Neural cell (in vitro differentiated cells): ENCODE measurements at regions not wholly inside any gene's neighbourhood (a gene's known extent, or its start where the extent isn't known, plus 50 kb on each side); places are given as distances from the start of the nearest gene placed in this dataset.

ENCODE experiments used
- H2AFZ ChIP-seq: fragments of 200-600, 300-800 bp; sonication (generic), shearing (Covaris generic); 2 replicates; pipeline ENCODE4 v1.6.0; 2014; ENCODE audit warnings: low read depth, mild to moderate bottlenecking, antibody characterized with exemption, low read length, moderate library complexity
- H3F3A ChIP-seq: fragments of 200-600 bp; shearing (Covaris generic); 2 replicates; pipeline ENCODE4 v1.6.1; 2016; ENCODE audit warnings: mild to moderate bottlenecking, moderate library complexity, mixed read lengths, antibody characterized with exemption, low read length; ENCODE audit not compliant: insufficient read depth, poor library complexity, severe bottlenecking
- H3K27ac ChIP-seq: fragments of 200-600, 300-800 bp; sonication (generic), shearing (Covaris generic); 2 replicates; pipeline ENCODE4 v1.5.1; 2014; ENCODE audit warnings: mild to moderate bottlenecking, low read length, moderate library complexity
- H3K27me3 ChIP-seq: fragments of 300-800, 200-600 bp; sonication (generic), shearing (Covaris generic); 2 replicates; pipeline ENCODE4 v1.6.0; 2014; ENCODE audit warnings: mild to moderate bottlenecking, low read depth, low read length, moderate library complexity; ENCODE audit not compliant: insufficient read depth
- H3K36me3 ChIP-seq: fragments of 300-800, 200-600 bp; sonication (generic), shearing (Covaris generic); 2 replicates; pipeline ENCODE4 v1.5.1; 2014; ENCODE audit warnings: mild to moderate bottlenecking, antibody characterized with exemption, low read length, moderate library complexity; ENCODE audit not compliant: insufficient read depth
- H3K4me2 ChIP-seq: fragments of 300-800, 200-600 bp; sonication (generic), shearing (Covaris generic); 2 replicates; pipeline ENCODE4 v1.6.0; 2014; ENCODE audit warnings: mild to moderate bottlenecking, low read length
- H3K4me3 ChIP-seq: fragments of 300-800, 200-600 bp; sonication (generic), shearing (Covaris generic); 2 replicates; pipeline ENCODE4 v1.5.1; 2014; ENCODE audit warnings: mild to moderate bottlenecking, low read length, moderate library complexity
- H3K79me2 ChIP-seq: fragments of 200-600 bp; shearing (Covaris generic); replicated peaks from 2 replicates; pipeline ENCODE4 v1.6.0; 2014; ENCODE audit warnings: mild to moderate bottlenecking, low read length, moderate library complexity; ENCODE audit not compliant: insufficient read depth
- H3K9ac ChIP-seq: fragments of 300-800, 200-600 bp; sonication (generic), shearing (Covaris generic); 2 replicates; pipeline ENCODE4 v1.6.1; 2016; ENCODE audit warnings: mild to moderate bottlenecking, low read length, mixed read lengths
- H3K9me2 ChIP-seq: fragments of 200-600 bp; shearing (Covaris generic); 2 replicates; pipeline ENCODE4 v1.6.1; 2016; ENCODE audit warnings: mild to moderate bottlenecking, low read length, mixed read lengths; ENCODE audit not compliant: insufficient read depth
- H3K9me3 ChIP-seq: fragments of 200-600, 300-800 bp; sonication (generic), shearing (Covaris generic); 2 replicates; pipeline ENCODE4 v1.6.1; 2016; ENCODE audit warnings: mild to moderate bottlenecking, mixed run types, low read length, moderate library complexity, mixed read lengths
- H4K20me1 ChIP-seq: fragments of 200-600 bp; shearing (Covaris generic); 2 replicates; pipeline ENCODE4 v1.6.1; 2016; ENCODE audit warnings: mild to moderate bottlenecking, mixed run types; ENCODE audit not compliant: insufficient read depth
- CTCF ChIP-seq: fragments of 450-650 bp; IDR thresholded peaks from 2 replicates; pipeline ENCODE4 v1.5.1; 2014; ENCODE audit warnings: antibody characterized with exemption, mild to moderate bottlenecking, moderate library complexity; ENCODE audit not compliant: poor library complexity, severe bottlenecking
- EP300 ChIP-seq: fragments of 450-650 bp; conservative IDR thresholded peaks from 2 replicates; pipeline ENCODE4 v1.6.1; 2014; ENCODE audit warnings: antibody characterized with exemption, mild to moderate bottlenecking, moderate library complexity; ENCODE audit not compliant: poor library complexity, severe bottlenecking
- EZH2 ChIP-seq: fragments of 200-600, 300-800 bp; shearing (Covaris generic), sonication (generic); IDR thresholded peaks from 2 replicates; pipeline ENCODE4 v1.6.1; 2014; ENCODE audit warnings: antibody characterized with exemption, low read length, borderline replicate concordance, mild to moderate bottlenecking; ENCODE audit not compliant: insufficient read depth, poor library complexity, severe bottlenecking
- MXI1 ChIP-seq: fragments of 450-650 bp; conservative IDR thresholded peaks from 2 replicates; pipeline ENCODE4 v1.6.1; 2014; ENCODE audit warnings: antibody characterized with exemption, mild to moderate bottlenecking; ENCODE audit not compliant: poor library complexity, severe bottlenecking
- POLR2AphosphoS5 ChIP-seq: IDR thresholded peaks from 2 replicates; pipeline ENCODE4 v1.6.1; 2012
- RAD21 ChIP-seq: fragments of 450-650 bp; conservative IDR thresholded peaks from 2 replicates; pipeline ENCODE4 v1.6.1; 2014; ENCODE audit warnings: antibody characterized with exemption, mild to moderate bottlenecking, moderate library complexity
- REST ChIP-seq: IDR thresholded peaks from 2 replicates; pipeline ENCODE4 v1.6.1; 2012; ENCODE audit warnings: borderline replicate concordance
- SMC3 ChIP-seq: fragments of 450-650 bp; conservative IDR thresholded peaks from 2 replicates; pipeline ENCODE4 v1.6.1; 2014; ENCODE audit warnings: antibody characterized with exemption, mild to moderate bottlenecking, moderate library complexity; ENCODE audit not compliant: poor library complexity
- TAF1 ChIP-seq: IDR thresholded peaks from 2 replicates; pipeline ENCODE4 v1.6.1; 2012; ENCODE audit warnings: low read depth

DNA sequence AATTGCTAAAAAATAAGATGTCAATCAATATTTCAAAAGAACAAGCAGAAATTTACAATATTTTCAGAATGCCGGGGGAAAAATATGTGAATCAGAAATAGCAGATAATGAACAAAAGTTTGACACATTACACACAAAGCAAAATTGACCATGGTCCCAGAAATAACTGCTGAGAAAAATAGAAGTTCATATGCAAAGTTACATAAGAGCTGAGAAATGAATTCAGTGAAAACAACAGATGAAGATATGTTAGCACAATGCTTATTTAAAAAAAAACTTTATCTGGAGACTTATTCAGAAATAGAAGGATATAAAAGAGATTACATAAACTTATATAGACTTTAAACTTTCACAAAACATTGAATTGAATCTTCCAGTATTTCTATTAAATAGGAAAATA lies 1483.7 kb upstream of the ACO1 start:
- no peak overlapping the region for H3K4me2 ChIP-seq
- H3K9ac ChIP-seq: no peak overlapping the region
- H3K9me3 ChIP-seq: no peaks in the 10 kb centered on the region
- no peak overlapping the region for H3K27ac ChIP-seq
- H3K9me2 ChIP-seq: no peaks in the 10 kb centered on the region
- no peak overlapping the region for H3K4me3 ChIP-seq
- no peaks in the 10 kb centered on the region for H3K79me2 ChIP-seq
- TF ChIP-seq TAF1 (no peak), EZH2 (no peak), SMC3 (no peak), MXI1 (no peak), RAD21 (no peak), REST (no peak), POLR2AphosphoS5 (no peak), EP300 (no peak), CTCF (no peak)
- no peaks in the 10 kb centered on the region for H4K20me1 ChIP-seq
- H2AFZ ChIP-seq: no peak overlapping the region
- H3K36me3 ChIP-seq: no peaks in the 10 kb centered on the region
- H3F3A ChIP-seq: no peaks in the 10 kb centered on the region
- H3K27me3 ChIP-seq: no peaks in the 10 kb centered on the region

GRCh38 chr9:30913331-30913730 lies 1471.1 kb upstream of the ACO1 start:
- H3F3A ChIP-seq: no peaks in the 10 kb centered on the region
- H3K9me2 ChIP-seq: no peaks in the 10 kb centered on the region
- H3K9ac ChIP-seq: no peak overlapping the region
- H3K9me3 ChIP-seq: no peaks in the 10 kb centered on the region
- no peak overlapping the region for H3K27ac ChIP-seq
- H3K4me3 ChIP-seq: no peak overlapping the region
- TF ChIP-seq REST (no peak), MXI1 (no peak)
- no peaks in the 10 kb centered on the region for H3K27me3 ChIP-seq
- no peaks in the 10 kb centered on the region for H4K20me1 ChIP-seq
- no peaks in the 10 kb centered on the region for H3K36me3 ChIP-seq
- H2AFZ ChIP-seq: no peak overlapping the region
- no peak overlapping the region for H3K4me2 ChIP-seq
- no peaks in the 10 kb centered on the region for H3K79me2 ChIP-seq
